ENCODE measurements at regions not wholly inside any gene's neighbourhood (a gene's known extent, or its start where the extent isn't known, plus 50 kb on each side); places are given as distances from the start of the nearest gene placed in this dataset.
"Not testable (repeated sequence)": the region's sequence is repeated elsewhere in the genome, so short reads cannot be mapped to it uniquely, and the experiment has no call there.

- TF ChIP-seq CTCF (conservative IDR thresholded peaks at IDR 0.05); ZFX (IDR thresholded peaks at IDR 0.05): not testable (repeated sequence)
Measured at GRCh38 chr4:3636020-3636419, 103.8 kb upstream of the LRPAP1 start.

Data from C4-2B (cell line).